GM18861 (cell line): ENCODE measurements at regions not wholly inside any gene's neighbourhood (a gene's known extent, or its start where the extent isn't known, plus 50 kb on each side); places are given as distances from the start of the nearest gene placed in this dataset.
"Not testable (repeated sequence)": the region's sequence is repeated elsewhere in the genome, so short reads cannot be mapped to it uniquely, and the experiment has no call there.

Source experiments
- ATAC-seq: cut with Tn5 transposase; IDR thresholded peaks from one replicate; pipeline ENCODE4 v1.9.1; 2021; ENCODE audit not compliant: unreplicated experiment

DNA sequence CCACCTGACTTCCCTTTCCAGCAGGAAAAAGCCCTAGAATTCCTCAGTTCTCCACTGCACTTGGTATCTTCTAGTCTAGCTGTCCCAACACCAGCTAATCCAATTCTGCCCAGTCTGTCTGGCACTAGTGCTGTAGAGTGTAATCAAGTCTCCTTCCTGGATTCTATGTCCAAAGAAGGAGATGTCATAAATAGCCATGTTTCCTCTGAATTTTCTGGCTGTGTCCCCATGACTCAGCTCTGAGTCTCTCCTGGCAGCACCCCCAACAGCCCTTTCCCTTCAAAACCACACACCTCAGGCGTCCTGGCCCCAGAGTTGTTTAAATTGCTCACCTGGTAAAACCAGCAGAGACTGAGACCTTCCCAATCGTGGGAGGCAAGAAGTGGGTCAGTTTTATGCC, 197.2 kb downstream of the GRXCR1 start:
- ATAC-seq: no peak

GRCh38 chr4:43103048-43103447, 210.5 kb downstream of the GRXCR1 start:
- no peak for ATAC-seq

DNA sequence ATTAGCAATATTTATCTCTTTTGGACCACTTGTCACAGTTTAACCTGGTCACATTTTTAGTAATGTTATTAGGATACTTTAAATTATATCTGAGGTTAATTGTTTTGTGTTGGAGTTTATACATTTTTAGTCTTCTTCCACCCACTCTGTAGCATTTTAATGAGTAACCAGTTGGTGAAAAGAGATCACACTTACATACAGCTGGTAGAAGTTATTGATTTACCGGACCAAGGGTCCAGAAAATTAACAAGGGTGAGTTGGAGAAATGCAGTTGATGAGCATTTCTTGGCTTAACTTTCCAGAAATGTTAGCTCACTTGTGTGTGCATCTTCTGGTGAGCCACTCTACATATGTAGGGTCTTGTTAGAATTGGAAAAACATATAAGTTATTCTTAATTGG, 219.6 kb downstream of the GRXCR1 start:
- peak; percentile 68 for ATAC-seq

DNA sequence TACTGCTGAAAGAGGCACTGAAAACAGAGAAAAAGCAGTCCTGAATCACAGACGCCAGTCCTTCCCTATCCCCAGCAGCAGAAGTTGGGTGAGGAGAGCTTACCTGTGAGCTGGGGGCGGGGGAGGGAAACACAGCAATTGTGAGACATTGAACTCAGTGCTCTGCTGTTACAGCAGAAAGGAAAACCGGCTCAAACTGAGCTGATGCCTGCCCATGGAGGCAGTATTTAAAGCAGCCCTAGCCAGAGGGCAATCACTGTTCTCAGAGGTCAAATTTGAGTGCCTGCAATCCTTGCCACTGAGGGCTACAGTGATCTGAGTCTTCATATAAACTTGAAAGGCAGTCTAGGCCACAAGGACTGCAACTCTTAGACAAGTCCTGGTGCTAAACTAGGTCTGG, 220.7 kb downstream of the GRXCR1 start:
- no peak for ATAC-seq

DNA sequence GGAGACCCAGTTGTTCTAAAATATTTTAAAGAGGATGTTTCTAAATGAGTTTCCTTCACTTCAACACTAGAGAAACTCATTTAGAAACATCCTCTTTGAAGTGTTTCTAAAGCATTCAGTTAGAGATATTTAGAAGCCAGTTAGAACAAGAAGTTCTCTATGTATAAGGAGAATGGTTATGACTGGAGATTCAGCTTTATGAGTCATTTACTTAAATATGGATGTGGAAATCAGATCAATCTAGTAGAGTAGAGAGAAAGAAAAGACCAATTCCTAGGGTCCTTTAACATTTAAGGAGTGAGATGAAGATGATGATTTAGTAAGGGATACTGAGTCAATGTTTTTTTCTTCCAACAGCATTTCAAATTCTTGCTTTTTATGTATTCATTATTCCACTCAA, 234.1 kb downstream of the GRXCR1 start:
- ATAC-seq: no peak

DNA sequence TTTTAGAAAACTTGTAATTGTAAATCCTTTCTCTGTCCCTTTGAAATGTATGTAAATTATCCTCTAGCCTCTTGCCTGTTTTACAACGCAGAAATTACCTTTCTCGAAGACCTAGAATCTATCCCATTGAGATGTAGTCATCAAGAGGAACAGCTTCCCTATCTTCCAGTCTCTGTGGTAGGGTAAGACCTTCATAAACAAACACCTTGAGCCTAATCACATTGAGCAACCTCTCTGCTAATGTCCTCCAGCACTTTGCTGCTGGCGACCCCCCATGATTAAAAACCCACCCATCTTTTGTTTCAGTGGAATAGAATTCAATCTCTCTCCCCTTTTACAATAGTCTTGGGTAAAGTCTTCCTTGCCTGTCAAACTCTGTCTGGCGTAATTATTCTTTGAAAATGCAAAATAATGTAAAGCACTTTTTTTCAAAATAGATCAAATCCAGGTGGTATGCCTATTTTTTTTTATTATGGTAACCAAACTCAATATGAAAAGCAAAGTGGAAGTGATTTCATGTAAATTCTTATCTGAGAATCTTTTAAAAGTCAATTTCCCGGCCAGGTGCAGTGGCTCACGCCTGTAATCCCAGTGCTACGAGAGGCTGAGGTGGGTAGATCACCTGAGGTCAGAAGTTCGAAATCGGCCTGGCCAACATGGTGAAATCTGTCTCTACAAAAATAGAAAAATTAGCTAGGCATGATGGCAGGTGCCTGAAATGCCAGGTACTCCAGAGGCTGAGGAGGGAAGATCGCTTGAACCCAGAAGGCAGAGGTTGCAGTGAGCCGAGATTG, 237.9 kb downstream of the GRXCR1 start:
- no peak for ATAC-seq

- ATAC-seq: peak; percentile 82
Observed at GRCh38 chr4:43132010-43132582, 239.6 kb downstream of the GRXCR1 start.

DNA sequence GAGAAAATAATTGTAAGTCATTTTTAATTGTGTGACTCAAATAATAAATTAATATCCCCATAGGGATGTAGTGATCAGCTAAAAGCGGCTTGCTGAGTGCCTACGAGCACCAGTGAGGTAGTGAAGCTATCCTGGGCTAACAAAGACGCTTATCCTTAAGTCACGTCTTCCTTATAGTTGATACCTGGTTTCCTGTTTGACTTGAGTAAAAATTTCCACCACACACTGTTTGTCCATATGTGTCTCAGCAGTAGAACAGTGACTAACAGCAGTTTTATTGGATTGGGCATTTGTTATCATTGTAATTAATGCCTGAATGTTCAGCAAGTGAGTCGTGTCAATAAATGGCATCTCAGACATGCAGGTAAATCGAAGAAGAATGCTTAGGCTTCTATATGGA, 241.1 kb downstream of the GRXCR1 start:
- ATAC-seq: no peak

- no peak for ATAC-seq
Observed at GRCh38 chr4:43136752-43137151, 244.2 kb downstream of the GRXCR1 start.

- no peak for ATAC-seq
Observed at GRCh38 chr4:43146198-43146597, 253.7 kb downstream of the GRXCR1 start.

- ATAC-seq: no peak
Observed at GRCh38 chr4:43148481-43148880, 256.0 kb downstream of the GRXCR1 start.

DNA sequence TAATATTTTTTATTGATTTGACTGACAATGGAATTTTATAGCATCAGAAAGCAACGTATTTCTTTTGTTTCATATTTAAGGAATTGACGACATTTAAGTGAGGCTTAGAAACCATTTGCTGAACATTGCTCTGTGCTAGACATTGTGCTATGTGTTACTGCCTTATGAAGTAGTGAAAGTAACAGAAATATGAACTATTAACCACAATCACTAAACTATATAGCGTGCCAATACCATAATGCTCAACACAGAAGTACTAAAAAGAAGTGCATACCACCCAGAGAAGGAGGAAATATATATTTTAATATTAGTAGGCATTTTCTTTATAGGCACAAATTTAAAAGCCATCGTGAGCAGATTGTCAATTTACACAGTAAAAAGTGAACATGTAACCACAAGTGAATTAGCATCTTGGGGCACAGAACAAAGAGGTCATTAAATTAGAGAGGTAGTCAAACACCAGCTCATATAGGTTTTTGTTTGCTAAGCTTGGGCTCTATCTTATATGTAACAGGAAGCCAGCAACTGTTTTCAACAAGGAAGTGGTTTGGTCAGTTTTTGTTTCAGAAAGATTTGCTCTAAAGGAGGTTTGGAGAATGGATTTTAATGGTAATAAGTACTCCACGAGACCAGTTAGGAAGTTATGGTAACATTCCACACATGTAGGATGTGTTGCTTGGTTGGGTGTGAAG, 270.7 kb downstream of the GRXCR1 start:
- no peak for ATAC-seq

DNA sequence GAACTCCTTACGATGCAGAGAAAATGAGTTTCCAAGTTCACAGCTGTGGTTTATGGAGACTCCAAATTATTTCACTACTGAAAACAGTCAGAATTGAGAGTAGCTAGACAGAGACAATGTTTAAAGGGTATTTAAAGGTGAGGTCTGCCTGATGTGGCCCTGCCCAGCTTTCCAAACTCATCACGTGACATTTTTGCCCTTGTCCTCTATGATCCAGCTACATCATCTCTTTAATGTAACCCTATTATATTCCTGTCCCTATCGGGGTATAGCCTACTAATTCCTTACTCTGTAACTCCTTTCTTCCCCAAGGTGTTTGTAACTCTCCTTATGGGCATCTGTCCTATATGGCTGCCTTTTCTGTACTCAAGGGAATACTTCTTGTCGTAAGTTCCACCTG, 297.2 kb downstream of the GRXCR1 start:
- ATAC-seq: no peak

- not testable (repeated sequence) for ATAC-seq
Observed at GRCh38 chr4:43212576-43212975, 320.1 kb downstream of the GRXCR1 start.

- no peak for ATAC-seq
Observed at GRCh38 chr4:43223820-43224219, 331.3 kb downstream of the GRXCR1 start.

GRCh38 chr4:43224559-43224958, 332.0 kb downstream of the GRXCR1 start:
- no peak for ATAC-seq

- ATAC-seq: no peak
Observed at GRCh38 chr4:43233321-43233720, 340.8 kb downstream of the GRXCR1 start.

- no peak for ATAC-seq
Observed at GRCh38 chr4:43234626-43235415, 342.3 kb downstream of the GRXCR1 start.

DNA sequence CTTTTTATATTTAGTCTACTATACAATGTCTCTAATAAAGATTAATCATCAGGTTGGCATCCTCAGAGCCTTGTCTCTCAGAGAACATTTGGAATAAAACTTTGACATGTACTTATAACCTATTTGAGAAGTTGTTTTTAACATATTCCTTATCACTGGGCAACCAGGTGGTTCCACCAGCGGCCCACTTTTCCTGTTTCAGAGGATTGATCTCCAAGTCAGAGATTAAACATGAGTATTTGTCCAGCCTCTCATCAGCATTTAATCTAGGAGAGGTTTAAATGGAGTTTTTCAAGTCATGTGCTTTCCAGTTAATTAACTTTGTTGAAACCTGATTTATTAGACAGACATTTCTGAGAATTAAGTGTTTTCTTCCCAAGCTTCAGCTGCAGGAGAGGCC, 345.5 kb downstream of the GRXCR1 start:
- ATAC-seq: no peak

GRCh38 chr4:43238585-43238984, 346.1 kb downstream of the GRXCR1 start:
- ATAC-seq: no peak

- ATAC-seq: no peak
Observed at GRCh38 chr4:43241104-43241503, 348.6 kb downstream of the GRXCR1 start.
